M059J (cell line): ENCODE measurements at regions not wholly inside any gene's neighbourhood (a gene's known extent, or its start where the extent isn't known, plus 50 kb on each side); places are given as distances from the start of the nearest gene placed in this dataset.
"Not testable (repeated sequence)": the region's sequence is repeated elsewhere in the genome, so short reads cannot be mapped to it uniquely, and the experiment has no call there.

ENCODE experiments used
- DNase-seq: peaks from one replicate; pipeline ENCODE4 v3.0.0-alpha.2; 2012; ENCODE audit warnings: low read depth

- peak; percentile 87 for DNase-seq
Measured at GRCh38 chr16:50497592-50497991, 50.6 kb upstream of the NKD1 start.

GRCh38 chr16:50496990-50497389 is 51.2 kb upstream of the NKD1 start:
- peak; percentile 65 for DNase-seq

- no peak for DNase-seq
Measured at GRCh38 chr16:50495673-50496072, 52.5 kb upstream of the NKD1 start.

GRCh38 chr16:50494501-50495491 is 53.4 kb upstream of the NKD1 start:
- DNase-seq = no peak

GRCh38 chr16:50491516-50491915 is 56.7 kb upstream of the NKD1 start:
- DNase-seq = no peak

GRCh38 chr16:50490828-50491227 is 57.4 kb upstream of the NKD1 start:
- no peak for DNase-seq

GRCh38 chr16:50489182-50489581 is 59.0 kb upstream of the NKD1 start:
- no peak for DNase-seq

GRCh38 chr16:50487528-50487927 is 60.7 kb upstream of the NKD1 start:
- DNase-seq = no peak

- DNase-seq = not testable (repeated sequence)
Measured at GRCh38 chr16:50486162-50486561, 62.0 kb upstream of the NKD1 start.

- no peak for DNase-seq
Measured at GRCh38 chr16:50485232-50485631, 63.0 kb upstream of the NKD1 start.

GRCh38 chr16:50482271-50482670 is 65.9 kb upstream of the NKD1 start:
- DNase-seq = no peak

GRCh38 chr16:50480206-50480605 is 68.0 kb upstream of the NKD1 start:
- DNase-seq = no peak

GRCh38 chr16:50479771-50480170 is 68.4 kb upstream of the NKD1 start:
- DNase-seq = no peak

- DNase-seq = no peak
Measured at GRCh38 chr16:50478773-50479149, 69.4 kb upstream of the NKD1 start.

- DNase-seq = no peak
Measured at GRCh38 chr16:50478075-50478772, 70.0 kb upstream of the NKD1 start.

- DNase-seq = no peak
Measured at GRCh38 chr16:50476486-50477255, 71.5 kb upstream of the NKD1 start.

GRCh38 chr16:50475170-50475569 is 73.0 kb upstream of the NKD1 start:
- DNase-seq = no peak

- DNase-seq = peak; percentile 68
Measured at GRCh38 chr16:50474138-50474537, 74.1 kb upstream of the NKD1 start.

GRCh38 chr16:50473356-50473945 is 74.7 kb upstream of the NKD1 start:
- DNase-seq = peak; percentile 74

GRCh38 chr16:50472472-50472871 is 75.7 kb upstream of the NKD1 start:
- no peak for DNase-seq

GRCh38 chr16:50470687-50471086 is 77.5 kb upstream of the NKD1 start:
- no peak for DNase-seq
